ENCODE measurements at regions not wholly inside any gene's neighbourhood (a gene's known extent, or its start where the extent isn't known, plus 50 kb on each side); places are given as distances from the start of the nearest gene placed in this dataset.
"Not testable (repeated sequence)": the region's sequence is repeated elsewhere in the genome, so short reads cannot be mapped to it uniquely, and the experiment has no call there.

DNA sequence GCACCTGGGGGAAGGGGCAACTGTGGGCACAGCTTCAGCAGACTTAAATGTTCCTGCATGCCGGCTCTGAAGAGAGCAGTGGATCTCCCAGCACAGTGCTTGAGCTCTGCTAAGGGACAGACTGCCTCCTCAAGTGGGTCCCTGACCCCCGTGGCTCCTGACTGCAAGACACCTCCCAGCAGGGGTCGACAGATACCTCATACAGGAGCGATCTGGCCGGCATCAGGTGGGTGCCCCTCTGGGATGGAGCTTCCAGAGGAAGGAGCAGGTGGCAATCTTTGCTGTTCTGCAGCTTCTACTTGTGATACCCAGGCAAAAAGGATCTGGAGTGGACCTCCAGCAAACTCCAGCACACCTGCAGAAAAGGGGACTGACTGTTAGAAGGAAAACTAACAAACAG is 871.5 kb downstream of the DIAPH3 start:
- DNase-seq (ENCODE audit: low read depth in 2 of 2): not testable (repeated sequence)

DNA sequence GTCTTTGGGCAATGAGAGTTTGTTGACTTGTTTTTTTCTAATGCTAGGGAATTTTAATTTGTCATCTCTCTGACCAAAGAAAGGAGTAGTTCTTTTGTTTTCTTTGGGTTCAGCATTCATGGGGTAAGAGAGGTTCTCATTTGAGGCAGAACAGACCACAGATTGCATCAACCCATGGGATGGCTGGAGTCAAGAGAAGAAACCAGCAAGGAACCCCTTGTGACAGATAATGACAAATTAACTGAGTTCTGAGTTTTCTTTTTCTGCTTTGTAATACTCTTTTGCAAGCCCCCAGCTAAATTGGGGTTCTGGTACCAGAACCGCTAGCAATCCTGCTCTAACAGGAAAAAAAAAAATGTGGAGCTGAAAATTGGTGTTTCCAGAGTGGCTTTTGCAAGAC is 864.1 kb downstream of the DIAPH3 start:
- DNase-seq (ENCODE audit: low read depth in 2 of 2): no peak

DNA sequence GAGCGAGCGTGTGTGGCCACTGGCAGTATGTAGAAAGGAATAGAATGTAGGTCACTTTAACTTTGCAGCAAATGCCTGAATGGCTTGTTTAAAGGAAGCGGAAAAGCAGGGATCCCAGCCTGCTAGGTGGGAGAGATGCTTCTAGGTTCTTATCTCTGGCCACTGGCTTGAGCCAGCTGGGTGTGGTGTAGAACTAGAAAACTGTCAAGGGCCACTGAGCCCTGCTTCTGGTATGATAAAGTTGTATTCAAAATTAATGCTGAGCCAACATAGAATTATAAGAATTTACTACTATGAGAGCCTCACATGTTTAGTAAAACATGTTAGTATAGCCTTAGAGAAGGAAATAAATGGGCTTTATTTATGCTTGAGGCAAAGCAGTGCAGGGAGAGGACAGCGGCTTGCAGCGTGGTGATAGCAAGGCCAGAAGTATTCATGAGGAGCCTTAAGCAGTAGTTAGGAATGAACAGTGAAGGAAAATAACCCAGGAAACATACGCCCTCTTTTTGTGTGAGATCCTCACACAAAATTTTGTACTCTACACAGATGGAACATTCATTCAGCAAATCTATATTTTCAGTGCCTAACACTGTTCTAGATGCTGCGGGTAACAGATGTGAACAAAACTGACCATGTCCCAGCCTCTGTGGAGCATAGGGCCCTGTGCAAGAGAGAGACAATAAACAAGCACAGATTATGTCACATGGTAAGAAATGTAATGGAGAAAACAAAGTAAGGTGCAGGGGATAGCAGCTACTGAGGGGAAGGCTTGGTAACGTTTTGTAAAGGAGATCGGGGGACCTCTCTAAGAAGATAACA is 863.2 kb downstream of the DIAPH3 start:
- DNase-seq (ENCODE audit: low read depth in 2 of 2): no peak

DNA sequence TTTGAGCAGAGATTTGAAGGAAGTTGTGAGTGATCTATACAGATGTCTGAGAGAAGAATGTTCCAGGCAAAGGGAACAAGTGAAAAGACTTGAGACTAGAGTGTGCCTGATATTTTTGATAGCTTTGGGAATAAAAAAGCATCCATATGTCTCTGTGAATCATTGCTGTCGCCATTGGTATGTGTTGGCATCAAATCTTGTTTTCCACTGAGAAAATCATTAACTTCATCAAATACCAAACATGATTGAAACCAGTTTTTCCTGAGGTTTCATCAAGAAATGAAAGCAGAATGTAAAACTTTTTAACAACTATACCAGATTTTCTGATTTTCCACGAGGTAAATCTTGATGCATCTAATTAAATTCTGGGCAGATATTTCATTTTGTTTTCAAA is 862.6 kb downstream of the DIAPH3 start:
- DNase-seq (ENCODE audit: low read depth in 2 of 2): no peak

DNA sequence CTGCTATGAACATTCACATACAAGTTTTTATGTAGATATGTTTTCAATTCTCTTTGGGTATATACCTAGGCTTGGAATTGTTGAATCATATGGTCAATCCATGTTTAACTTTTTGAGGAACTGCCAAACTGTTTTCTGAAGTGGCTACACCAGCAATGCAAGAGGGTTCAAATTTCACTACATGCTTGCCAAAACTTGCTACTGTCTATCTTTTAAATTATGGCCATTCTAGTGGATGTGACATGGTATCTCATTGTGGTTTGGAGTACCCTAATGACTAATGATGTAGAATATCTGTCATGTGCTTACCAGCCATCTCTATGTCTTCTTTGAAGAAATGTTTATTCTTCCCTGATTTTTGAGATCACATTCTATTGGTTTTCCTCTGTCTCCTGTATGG is 860.3 kb downstream of the DIAPH3 start:
- no peak for DNase-seq (ENCODE audit: low read depth in 2 of 2)

DNA sequence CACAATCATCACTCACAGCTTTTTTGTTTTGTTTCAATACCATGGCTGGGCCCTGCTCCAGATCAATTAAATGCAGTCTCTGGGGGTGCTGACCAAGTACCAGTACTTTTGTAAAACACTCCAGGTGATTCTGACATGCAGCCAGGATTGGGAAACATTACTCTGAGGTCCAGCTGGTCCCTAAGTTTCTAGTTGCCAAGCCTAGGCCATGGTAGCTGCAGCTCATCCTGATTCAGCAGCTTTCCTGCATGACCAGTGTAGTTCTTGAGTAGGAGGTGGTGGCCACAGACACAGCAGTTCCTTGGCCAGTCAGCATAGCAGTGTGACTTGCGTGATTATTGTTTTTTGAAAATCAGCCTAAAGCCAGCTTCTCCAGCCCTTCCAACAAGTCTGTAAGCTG is 859.1 kb downstream of the DIAPH3 start:
- DNase-seq (ENCODE audit: low read depth in 2 of 2): no peak

DNA sequence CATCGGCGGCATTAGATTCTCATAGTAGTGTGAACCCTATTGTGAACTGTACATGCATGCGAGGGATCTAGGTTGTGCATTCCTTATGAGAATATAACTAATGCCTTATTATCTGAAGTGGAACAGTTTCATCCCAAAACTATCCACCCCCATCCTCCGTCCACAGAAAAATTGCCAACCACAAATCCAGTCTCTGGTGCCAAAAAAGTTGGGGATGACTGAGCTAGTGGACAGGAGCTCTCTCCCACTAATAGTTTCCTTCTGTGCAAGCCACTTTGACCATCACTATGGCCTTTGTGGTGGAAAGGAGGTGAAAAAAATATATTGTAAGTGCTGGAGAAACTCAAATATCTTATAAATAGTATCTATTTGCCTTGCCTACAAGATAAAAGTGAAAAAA is 857.8 kb downstream of the DIAPH3 start:
- DNase-seq (ENCODE audit: low read depth in 2 of 2): no peak

DNA sequence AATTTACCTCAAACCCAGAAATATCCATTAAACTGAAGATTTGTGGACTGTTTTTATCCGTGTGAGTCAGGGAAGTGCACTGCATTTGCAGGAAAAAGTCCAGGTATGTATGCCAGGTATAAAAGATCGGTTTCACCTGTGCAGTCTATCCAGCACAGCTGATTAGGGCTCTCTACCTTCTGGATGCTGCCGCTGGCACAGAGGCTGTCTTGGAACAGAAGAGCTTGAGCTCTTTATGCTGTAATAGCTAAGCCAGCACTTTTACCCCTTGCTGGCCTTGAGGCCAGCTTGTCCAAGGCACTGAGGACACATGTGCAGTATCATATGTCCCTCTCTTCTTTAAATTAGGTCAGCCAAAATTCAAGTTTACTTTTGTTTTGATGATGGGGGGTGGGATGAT is 851.0 kb downstream of the DIAPH3 start:
- no peak for DNase-seq (ENCODE audit: low read depth in 2 of 2)

DNA sequence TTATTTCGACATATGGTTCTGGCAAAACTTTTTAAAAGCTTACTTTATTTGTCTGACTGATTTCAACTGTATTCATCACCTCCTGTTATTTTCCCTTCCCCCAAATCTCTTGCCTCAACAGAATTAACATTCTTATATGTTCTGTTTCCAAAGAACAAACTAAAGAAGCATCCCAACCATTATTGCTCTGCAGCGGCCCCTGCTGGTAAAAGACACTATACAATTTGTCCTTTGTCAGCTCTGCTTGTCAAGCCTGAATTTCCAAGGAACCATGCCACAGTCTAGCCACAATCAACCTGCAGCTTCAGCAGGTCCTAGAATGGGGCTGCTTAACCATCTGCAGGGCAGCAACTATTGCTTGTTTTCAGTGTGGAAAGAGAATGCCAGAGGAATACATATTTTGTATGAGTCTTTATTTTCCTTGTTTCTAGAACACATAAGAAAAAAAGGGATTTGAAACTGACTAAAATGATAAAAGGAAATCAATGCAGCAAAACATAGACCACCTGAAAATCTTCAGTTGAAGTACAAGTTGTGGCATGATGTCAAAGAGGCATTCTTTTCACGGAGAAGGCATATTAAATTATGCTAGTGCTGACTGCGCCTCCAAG is 845.3 kb downstream of the DIAPH3 start:
- peak; percentile 2 to 8 for DNase-seq (ENCODE audit: low read depth in 2 of 2)

DNA sequence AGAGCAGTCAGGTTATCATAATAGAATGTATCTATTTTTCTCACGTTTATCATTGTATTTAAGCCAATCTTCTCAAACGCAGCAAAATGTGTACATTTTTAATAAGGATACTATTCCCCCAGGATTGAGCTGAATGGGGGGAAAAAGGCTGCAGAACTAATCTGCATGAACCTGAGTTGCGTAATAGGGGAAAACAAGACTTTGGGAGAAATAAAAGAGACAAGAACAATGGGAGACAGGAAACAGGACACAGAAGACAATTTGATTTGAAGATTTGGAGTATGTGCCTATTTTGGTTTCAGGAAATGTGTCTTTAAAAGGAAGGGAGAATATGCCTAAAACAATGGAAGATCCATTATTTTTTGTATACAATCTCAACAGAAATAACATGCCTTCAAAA is 844.5 kb downstream of the DIAPH3 start:
- no peak for DNase-seq (ENCODE audit: low read depth in 2 of 2)

DNA sequence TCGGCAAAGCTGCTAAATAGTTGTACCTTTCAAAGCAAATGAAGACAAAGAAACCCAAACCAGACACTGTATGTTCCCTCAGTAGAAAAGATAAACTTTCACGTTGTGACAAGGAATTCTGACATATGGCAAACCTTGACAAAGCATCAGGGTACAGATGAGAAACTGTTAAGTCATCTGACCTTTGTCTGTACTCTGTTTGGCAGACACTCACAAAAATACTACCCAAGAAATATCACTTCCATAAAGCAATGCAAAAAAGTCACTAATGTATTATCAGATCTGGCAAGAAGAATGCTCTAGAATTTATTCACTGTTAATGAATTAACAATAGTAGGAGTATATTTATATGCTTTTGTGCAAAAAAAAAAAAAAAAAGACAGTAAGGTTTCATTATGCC is 843.7 kb downstream of the DIAPH3 start:
- no peak for DNase-seq (ENCODE audit: low read depth in 2 of 2)

DNA sequence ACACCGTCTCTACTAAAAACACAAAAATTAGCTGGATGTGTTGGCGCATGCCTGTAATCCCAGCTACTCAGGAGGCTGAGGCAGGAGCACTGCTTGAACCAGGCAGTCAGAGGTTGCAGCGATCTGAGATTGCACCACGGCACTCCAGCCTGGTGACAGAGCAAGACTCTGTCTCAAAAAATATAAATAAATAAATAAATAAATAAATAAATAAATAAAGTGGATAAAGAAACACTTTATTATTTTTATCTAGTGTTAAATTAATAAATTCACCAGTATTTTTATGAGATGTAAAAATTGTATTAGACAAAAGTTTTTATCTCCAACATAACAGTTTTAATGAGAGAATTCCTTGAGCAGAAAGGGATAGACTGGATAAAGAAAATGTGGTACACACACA is 839.3 kb downstream of the DIAPH3 start:
- DNase-seq (ENCODE audit: low read depth in 2 of 2): not testable (repeated sequence)

DNA sequence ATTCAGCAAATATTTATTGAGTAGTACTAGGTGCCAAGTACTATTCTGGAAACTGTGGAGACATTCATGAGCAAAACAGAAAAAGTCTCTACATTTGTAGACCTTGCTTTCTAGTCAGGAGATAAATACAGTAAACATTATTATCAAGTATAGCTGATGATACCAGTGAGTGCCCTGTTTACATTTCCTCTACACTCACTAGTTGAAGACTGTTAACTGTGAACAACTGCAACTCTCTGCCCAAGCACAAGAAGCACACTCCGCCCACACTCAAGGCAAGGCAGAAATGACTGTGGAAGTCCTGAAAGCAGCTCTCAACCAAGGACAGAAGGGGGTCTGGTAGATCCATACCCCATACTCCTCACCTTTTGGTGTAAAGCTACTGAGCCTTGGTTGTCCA is 837.0 kb downstream of the DIAPH3 start:
- no peak for DNase-seq (ENCODE audit: low read depth in 2 of 2)

DNA sequence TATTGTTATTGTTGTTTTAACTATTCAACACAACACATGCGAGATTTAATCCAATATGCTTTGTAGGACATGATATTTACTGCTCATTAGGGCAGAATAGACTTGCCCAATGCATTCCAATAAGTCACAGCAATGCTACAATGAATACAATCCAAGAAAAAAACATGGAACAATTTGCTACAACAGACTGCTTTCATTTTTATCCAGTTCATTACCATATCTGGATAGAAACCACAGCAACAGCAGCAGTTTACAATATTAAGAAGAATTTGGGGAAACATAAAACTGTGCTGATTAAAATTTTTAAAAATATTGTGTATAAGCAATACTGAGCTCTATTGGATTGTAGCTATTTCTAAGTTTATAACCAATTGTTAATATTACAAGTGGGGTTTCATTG is 833.0 kb downstream of the DIAPH3 start:
- DNase-seq (ENCODE audit: low read depth in 2 of 2): no peak

DNA sequence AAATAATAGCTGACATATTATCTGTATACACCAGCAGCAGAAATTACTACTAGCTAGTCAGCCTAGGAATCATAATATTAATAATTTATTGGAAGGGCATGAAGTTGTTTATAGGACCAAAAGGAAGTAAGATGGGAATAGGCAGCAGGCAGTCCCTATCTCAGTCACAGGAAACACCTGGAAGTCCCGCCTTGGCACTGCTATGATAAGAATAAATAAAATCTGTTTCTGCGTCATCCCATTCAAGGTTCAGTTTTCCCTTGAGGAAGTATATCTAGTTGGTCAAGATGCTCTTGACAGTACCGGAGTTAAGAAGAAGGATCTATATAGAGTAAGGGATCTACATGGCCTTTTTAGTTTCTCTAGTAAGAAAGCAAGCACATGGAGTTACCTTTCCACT is 830.8 kb downstream of the DIAPH3 start:
- no peak for DNase-seq (ENCODE audit: low read depth in 2 of 2)

DNA sequence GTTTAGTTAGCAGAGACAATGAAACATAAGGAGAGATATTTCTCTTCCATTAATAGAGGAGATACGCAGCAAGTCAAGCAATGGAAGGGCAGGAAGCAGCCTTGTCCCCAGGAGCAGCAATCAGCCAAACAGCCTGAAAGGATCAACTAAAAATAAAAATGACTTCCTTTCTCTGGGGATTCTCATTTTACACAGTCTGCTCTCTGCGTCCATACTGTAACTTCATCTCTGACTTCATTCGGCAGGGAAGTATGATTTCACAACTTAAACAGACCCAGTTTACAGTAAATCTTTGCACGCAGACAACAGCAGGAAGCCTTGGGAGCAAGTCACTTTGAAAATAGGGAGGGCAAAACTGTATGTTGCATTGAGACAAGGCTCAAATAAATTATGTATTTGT is 826.7 kb downstream of the DIAPH3 start:
- no peak for DNase-seq (ENCODE audit: low read depth in 2 of 2)

DNA sequence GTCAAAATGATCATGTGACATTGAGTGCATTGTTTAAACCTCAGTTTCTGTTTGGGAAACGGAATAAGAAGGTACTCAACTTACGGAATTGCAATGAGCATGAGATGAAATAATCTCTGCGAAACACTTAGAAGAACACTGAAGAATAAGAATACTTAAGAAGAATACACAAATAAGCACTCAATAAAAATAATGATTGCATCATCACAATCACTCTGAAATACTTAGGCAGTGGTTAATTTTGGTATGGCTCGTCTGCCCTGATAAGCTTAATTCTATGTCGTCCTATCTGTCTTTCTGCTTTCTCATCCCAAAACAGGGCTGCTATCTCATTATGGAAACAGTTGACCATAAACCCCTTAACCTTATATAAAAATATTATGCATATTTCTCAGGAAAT is 823.6 kb downstream of the DIAPH3 start:
- DNase-seq (ENCODE audit: low read depth in 2 of 2): no peak

DNA sequence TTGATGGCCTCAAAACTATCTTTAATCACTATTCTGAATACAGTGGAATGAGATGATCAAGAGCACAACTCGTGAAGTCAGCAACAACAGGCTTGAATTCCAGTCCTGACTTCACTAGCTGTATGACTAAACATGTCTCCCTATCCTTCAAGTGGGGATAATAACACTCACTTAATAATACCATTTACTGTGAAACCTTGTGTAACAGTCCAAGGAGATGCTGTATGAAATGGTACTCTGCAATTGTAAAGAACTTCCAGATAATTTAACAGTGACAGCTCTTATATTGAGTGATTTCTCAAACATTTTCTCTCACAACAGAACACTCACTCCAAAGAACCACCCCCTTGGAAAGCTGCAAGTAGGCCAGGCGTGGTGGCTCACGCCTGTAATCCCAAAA is 823.1 kb downstream of the DIAPH3 start:
- DNase-seq (ENCODE audit: low read depth in 2 of 2): no peak

DNA sequence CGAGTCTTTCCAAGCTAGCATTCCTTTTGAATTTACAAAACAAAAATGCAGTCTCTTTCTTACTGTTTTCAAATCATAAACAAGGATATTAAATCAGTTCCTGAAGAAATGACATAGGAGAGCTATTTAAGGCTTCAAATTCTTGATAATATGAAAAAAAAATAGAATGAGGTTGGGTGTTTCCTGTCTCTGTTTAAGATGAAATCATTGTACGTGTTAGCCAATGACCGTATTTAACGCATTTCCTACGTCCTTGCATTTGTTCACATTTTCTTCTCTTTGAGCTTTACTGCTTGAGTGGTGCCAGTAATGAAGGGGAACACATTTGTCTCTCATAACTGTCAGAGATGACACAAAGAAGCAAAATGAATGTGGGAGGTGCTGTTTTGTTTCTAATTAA is 821.3 kb downstream of the DIAPH3 start:
- no peak for DNase-seq (ENCODE audit: low read depth in 2 of 2)

DNA sequence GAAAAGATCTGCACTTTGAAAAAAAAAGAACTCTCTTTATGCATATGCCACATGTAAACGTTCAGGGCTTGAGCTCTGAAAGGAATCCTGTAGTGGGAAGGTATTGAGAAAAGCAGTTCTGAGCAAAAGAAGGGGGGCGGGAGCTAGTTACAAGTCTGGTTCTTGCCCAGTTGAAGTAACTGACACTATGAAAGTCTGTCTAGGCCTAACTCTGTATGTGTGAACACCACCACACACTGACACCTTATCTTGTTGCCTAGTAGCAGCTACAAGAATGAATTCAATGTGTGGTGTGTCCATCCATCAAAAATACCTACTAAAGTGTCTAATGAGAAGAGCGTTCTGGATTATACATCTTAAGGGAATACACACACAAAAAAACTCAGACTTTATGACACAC is 820.6 kb downstream of the DIAPH3 start:
- DNase-seq (ENCODE audit: low read depth in 2 of 2): no peak

DNA sequence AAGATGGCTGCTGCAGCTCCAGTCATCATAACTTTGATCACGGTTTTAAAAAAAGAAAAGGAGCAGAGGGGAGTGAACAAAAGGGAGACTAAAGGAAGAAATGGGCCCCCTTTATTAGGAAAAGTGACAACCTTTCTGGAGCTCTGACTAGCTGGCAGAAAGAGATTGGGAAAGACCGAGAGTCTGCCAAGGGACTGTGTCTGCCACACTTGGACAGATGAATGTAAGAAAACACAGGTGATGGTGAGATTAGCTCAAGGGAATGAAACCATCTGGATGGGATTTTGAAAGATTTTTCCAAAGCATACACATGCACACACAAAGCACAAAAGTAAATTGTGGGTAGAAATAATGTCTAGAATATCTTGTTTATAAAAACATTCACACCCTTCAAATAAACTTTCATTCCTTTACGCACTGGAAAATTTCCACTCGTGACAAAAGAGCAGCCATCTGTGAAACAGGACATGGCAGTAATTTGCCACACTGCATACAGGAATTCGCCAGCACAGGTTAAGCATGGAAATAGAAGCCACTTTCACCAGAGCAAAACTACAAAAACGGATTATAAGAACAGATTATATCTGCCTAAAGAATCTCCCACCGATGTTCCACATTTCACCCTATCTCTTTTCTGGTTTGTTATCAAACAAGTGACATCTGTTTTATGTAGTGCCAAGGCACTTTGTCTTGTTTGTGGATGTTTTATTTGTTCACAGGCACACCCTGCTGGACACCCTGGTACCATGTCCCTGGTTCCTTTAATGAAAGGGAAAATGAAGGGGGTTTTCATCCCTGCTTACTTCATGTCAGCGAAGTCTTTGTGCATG is 819.5 kb downstream of the DIAPH3 start:
- DNase-seq (ENCODE audit: low read depth in 2 of 2): no peak

DNA sequence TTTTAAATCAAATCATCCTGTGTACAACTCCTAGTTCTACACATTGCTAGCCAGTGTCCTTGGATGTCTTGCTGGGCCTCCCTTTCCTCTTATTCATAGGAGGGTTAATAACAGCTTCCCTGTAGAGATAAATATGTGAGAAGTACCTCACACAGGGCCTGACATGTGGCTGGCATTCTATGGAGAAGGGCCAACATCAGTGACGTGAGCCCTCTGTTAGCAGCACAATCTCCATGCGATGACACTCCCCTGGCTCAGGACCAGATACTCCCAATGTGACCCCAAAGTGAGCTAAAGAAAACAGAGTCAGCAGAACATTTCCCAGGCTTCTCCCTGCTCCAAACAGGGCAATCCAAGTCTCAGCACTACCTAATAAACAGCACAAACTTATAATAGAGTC is 818.4 kb downstream of the DIAPH3 start:
- no peak for DNase-seq (ENCODE audit: low read depth in 2 of 2)

All from stimulated activated CD8-positive, alpha-beta memory T cell treated with anti-CD3 and anti-CD28 coated beads, Interleukin-7, amount 100 ng/mL, for 4 hours (primary cell).